ENCODE measurements at regions not wholly inside any gene's neighbourhood (a gene's known extent, or its start where the extent isn't known, plus 50 kb on each side); places are given as distances from the start of the nearest gene placed in this dataset.

DNA sequence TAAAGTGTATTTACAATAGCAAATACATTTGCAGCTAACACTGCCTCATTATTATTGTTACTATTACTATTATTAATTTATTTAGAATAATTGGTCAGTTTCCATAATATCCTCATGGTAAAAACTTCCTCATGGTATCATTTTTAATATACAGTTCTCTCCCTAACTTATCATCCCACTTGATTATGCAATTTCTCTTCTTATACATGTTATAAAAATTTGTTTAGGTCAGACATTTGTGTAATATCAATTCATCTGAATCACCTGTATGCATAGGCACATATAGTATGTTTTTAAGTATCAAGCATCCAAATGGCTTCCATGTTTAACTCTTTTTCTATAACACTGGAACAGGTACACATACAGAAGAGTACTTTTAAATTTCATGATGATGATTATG lies 210.8 kb upstream of the STARD13 start:
- CTCF ChIA-PET, result interaction anchor here (1.2 to 1.4 kb wide), 2 partner anchors 8 to 9 kb away, joined by 3 to 5 read pairs; no protein-coding TSS in a partner anchor
- Histone ChIP-seq H3K27ac (ENCODE audit: low read depth, low read length) (no peak overlapping the region), H3K4me3 (ENCODE audit: low read depth, low read length) (no peak overlapping the region), H3K9me3 (ENCODE audit: control insufficient read depth, insufficient read depth, low read length) (no peaks in the 10 kb centered on the region), H3K27me3 (ENCODE audit: control insufficient read depth, insufficient read depth, low read length) (no peaks in the 10 kb centered on the region)
- TF ChIP-seq, protein P1, sequence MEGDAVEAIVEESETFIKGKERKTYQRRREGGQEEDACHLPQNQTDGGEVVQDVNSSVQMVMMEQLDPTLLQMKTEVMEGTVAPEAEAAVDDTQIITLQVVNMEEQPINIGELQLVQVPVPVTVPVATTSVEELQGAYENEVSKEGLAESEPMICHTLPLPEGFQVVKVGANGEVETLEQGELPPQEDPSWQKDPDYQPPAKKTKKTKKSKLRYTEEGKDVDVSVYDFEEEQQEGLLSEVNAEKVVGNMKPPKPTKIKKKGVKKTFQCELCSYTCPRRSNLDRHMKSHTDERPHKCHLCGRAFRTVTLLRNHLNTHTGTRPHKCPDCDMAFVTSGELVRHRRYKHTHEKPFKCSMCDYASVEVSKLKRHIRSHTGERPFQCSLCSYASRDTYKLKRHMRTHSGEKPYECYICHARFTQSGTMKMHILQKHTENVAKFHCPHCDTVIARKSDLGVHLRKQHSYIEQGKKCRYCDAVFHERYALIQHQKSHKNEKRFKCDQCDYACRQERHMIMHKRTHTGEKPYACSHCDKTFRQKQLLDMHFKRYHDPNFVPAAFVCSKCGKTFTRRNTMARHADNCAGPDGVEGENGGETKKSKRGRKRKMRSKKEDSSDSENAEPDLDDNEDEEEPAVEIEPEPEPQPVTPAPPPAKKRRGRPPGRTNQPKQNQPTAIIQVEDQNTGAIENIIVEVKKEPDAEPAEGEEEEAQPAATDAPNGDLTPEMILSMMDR (IDR thresholded peaks at IDR 0.05; ENCODE audit: low read depth, low read length), result no peak
- POLR2A ChIA-PET, result no interaction called here
- DNase-seq (ENCODE audit: low read depth, low spot score), result no peak

DNA sequence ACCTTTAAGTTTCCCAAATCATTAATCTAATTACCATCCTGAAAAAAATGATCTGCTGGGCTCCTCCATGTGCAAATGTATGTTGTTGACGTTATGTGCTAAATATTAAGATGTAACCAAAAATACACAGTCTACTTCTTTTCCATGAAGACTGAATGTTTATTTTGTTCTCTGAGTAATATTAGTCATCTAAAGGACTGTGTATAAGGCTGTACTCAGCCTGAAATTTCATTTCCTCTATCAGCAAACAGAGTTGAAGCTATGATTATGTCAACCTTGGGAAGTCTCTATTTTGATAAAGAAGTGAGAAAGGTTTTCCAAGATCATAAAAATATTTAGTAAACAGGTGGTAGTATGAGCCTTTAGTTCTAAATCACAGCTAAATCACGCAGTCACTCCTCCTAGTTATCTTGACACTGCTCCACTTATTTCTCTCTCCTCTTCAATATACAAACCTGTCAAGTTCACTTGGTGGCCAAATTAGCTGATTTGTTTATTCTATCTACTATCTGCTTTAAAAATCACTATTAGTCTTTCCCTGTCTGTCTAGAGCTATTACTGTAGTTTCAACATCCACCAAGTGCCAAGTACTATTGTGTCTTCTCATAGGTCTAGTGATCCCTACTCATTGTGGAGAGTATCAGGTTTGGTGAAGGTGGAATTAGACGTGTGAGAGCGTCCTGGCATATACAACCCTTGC lies 211.7 kb upstream of the STARD13 start:
- no peaks in the 10 kb centered on the region for H3K27me3 ChIP-seq (ENCODE audit: control insufficient read depth, insufficient read depth, low read length)
- H3K27ac ChIP-seq (ENCODE audit: low read depth, low read length), result no peak overlapping the region
- no peaks in the 10 kb centered on the region for H3K9me3 ChIP-seq (ENCODE audit: control insufficient read depth, insufficient read depth, low read length)
- ChIA-PET POLR2A (interaction anchor here (0.7 kb wide), 1 partner anchor 114 kb away, joined by 3 read pairs; no protein-coding TSS in a partner anchor), CTCF (interaction anchor here (1.2 to 1.4 kb wide), 2 partner anchors 9 to 10 kb away, joined by 3 to 5 read pairs; no protein-coding TSS in a partner anchor)
- DNase-seq (ENCODE audit: low read depth, low spot score), result no peak
- TF ChIP-seq, protein P1 (IDR thresholded peaks at IDR 0.05; ENCODE audit: low read depth, low read length), result no peak
- H3K4me3 ChIP-seq (ENCODE audit: low read depth, low read length), result no peak overlapping the region

DNA sequence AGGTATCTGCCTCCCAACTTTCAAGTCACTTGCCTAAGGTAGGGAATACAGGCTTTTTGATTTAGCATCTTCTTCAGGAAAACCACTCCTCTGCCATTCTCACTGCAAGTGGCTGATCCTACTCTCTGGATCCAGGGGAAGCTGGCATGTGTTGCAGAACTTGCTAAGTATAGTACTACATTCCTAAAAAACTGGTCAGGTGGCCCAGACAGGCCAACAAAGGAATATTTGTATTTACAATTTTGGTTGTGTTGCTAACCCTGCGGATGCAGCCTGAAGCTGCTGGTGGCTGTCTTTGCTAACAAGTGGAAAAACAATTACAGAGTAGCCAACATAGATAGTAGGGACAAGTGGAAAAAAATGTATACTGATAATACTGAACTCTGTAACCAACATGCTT lies 222.5 kb upstream of the STARD13 start:
- CTCF ChIA-PET, result interaction anchor here (0.6 kb wide), 1 partner anchor 30 kb away, joined by 3 read pairs; no protein-coding TSS in a partner anchor
- DNase-seq (ENCODE audit: low read depth, low spot score), result no peak

DNA sequence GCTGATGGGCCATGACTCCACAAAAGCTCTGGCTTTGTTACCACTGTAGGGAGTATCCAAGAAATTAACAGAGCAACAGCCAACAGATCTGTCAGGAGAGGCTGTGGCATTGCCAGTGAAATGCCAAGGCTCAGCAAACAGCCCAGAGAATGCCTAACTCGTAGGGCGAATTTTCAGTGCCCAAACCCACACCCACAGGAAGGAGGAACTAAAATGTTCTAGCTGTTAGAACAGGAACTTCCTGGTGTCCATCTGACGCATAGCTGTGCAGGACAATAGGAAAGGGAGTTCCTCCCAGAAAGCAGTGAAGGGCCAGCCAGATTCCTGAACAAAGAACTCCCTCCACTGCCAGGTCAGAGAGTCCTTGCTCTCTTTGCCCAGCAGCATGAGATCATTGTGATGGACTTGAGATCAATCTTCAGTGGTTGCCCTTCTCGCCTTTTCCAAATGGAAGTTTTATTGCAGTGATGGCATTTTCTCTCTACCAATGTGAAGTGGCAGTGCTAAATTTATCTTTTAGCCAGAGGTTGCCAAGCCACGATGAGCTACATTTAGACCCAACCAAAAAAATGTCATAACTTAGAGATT lies 224.2 kb upstream of the STARD13 start:
- no peak overlapping the region for H3K4me3 ChIP-seq (ENCODE audit: low read depth, low read length)
- TF ChIP-seq, protein P1 (IDR thresholded peaks at IDR 0.05; ENCODE audit: low read depth, low read length), result no peak
- ChIA-PET CTCF (no interaction called here), POLR2A (no interaction called here)
- DNase-seq (ENCODE audit: low read depth, low spot score), result no peak
- peaks cover 3% of the 10 kb centered on the region; the same call in 1 of the 2 replicates for H3K9me3 ChIP-seq (ENCODE audit: control insufficient read depth, insufficient read depth, low read length)
- no peaks in the 10 kb centered on the region for H3K27me3 ChIP-seq (ENCODE audit: control insufficient read depth, insufficient read depth, low read length)
- H3K27ac ChIP-seq (ENCODE audit: low read depth, low read length), result no peak overlapping the region

More for the DNA sequence above, 222.5 kb upstream of the STARD13 start:
- H3K4me3 ChIP-seq (ENCODE audit: low read depth, low read length), result no peak overlapping the region
- no peak overlapping the region for H3K27ac ChIP-seq (ENCODE audit: low read depth, low read length)
- TF ChIP-seq, protein P1 (IDR thresholded peaks at IDR 0.05; ENCODE audit: low read depth, low read length), result no peak
- no peaks in the 10 kb centered on the region for H3K27me3 ChIP-seq (ENCODE audit: control insufficient read depth, insufficient read depth, low read length)
- H3K9me3 ChIP-seq (ENCODE audit: control insufficient read depth, insufficient read depth, low read length), result peaks cover 3% of the 10 kb centered on the region; the same call in 1 of the 2 replicates
- POLR2A ChIA-PET, result no interaction called here

Measured in AG04450 (cell line).